AG09319 (cell line): ENCODE measurements at regions not wholly inside any gene's neighbourhood (a gene's known extent, or its start where the extent isn't known, plus 50 kb on each side); places are given as distances from the start of the nearest gene placed in this dataset.

ENCODE experiments used
- DNase-seq: peaks from one replicate; pipeline ENCODE4 v3.0.0-alpha.2; 2010; ENCODE audit warnings: low read depth; ENCODE audit errors: extremely low read depth
- CTCF ChIP-seq: IDR thresholded peaks from 2 replicates; pipeline ENCODE4 v1.5.1; 2011; ENCODE audit warnings: low read depth, mild to moderate bottlenecking, inconsistent platforms, low read length, moderate library complexity

- no peak for DNase-seq
- no peak for TF ChIP-seq CTCF
Measured at GRCh38 chr2:215876937-215877238, 136.5 kb downstream of the MREG start.

- TF ChIP-seq CTCF, result no peak
Measured at GRCh38 chr2:215876139-215876936, 137.0 kb downstream of the MREG start.

GRCh38 chr2:215874418-215874817 lies 138.9 kb downstream of the MREG start:
- no peak for DNase-seq
- TF ChIP-seq CTCF, result no peak

More at GRCh38 chr2:215876139-215876936, 137.0 kb downstream of the MREG start:
- no peak for DNase-seq

GRCh38 chr2:215870986-215871385 lies 142.4 kb downstream of the MREG start:
- no peak; the same call in none of the 2 replicates for TF ChIP-seq CTCF
- DNase-seq, result no peak

GRCh38 chr2:215870088-215870490 lies 143.3 kb downstream of the MREG start:
- peak; percentile 77 for DNase-seq
- TF ChIP-seq CTCF, result no peak

GRCh38 chr2:215868846-215869543 lies 144.4 kb downstream of the MREG start:
- TF ChIP-seq CTCF, result no peak
- DNase-seq, result no peak

- no peak for DNase-seq
- no peak for TF ChIP-seq CTCF
Measured at GRCh38 chr2:215866606-215867005, 146.7 kb downstream of the MREG start.
